Activated naive CD4-positive, alpha-beta T cell treated with anti-CD3 and anti-CD28 coated beads, Interleukin-2, amount 10 ng/mL, durations not matched to agents 7 days and 5 days (primary cell): ENCODE measurements at regions not wholly inside any gene's neighbourhood (a gene's known extent, or its start where the extent isn't known, plus 50 kb on each side); places are given as distances from the start of the nearest gene placed in this dataset.

Experiments
- CTCF ChIA-PET: fragments of 350-600 bp; sonication (Branson Sonifier 250); formaldehyde crosslinking; loops from one replicate; lab custom pipeline; 2021; ENCODE audit warnings: antibody characterized with exemption; lab: Charles Lee
- DNase-seq: peaks from one replicate; pipeline ENCODE4 v3.0.0-alpha.2; 2020
- H3K27ac Mint-ChIP-seq: one replicate; pipeline ENCODE4 v1.8.0; 2021; ENCODE audit warnings: mild to moderate bottlenecking, moderate library complexity, mixed read lengths
- H3K27me3 Mint-ChIP-seq: one replicate; pipeline ENCODE4 v1.8.0; 2021; ENCODE audit warnings: mild to moderate bottlenecking, mixed read lengths
- H3K36me3 Mint-ChIP-seq: one replicate; pipeline ENCODE4 v1.8.0; 2021; ENCODE audit warnings: mixed read lengths
- H3K4me1 Mint-ChIP-seq: one replicate; pipeline ENCODE4 v1.8.0; 2021; ENCODE audit warnings: mixed read lengths
- H3K4me3 Mint-ChIP-seq: one replicate; pipeline ENCODE4 v1.8.0; 2021; ENCODE audit warnings: mild to moderate bottlenecking, moderate library complexity, mixed read lengths
- H3K9me3 Mint-ChIP-seq: one replicate; pipeline ENCODE4 v1.8.0; 2021; ENCODE audit warnings: mixed read lengths

GRCh38 chr4:138692411-138692810, 323.2 kb upstream of the NOCT start:
- Mint-ChIP-seq H3K27me3 (no peaks in the 10 kb centered on the region), H3K4me3 (no peak overlapping the region)
- CTCF ChIA-PET: no interaction called here

GRCh38 chr4:138689593-138689992, 326.0 kb upstream of the NOCT start:
- no peaks in the 10 kb centered on the region for H3K4me1 Mint-ChIP-seq
- CTCF ChIA-PET: interaction anchor here (0.8 kb wide), 1 partner anchor 182 kb away, joined by 3 read pairs; no protein-coding TSS in a partner anchor
- H3K27me3 Mint-ChIP-seq: no peaks in the 10 kb centered on the region
- DNase-seq: no peak
- H3K36me3 Mint-ChIP-seq: no peaks in the 10 kb centered on the region
- H3K27ac Mint-ChIP-seq: no peak overlapping the region
- H3K9me3 Mint-ChIP-seq: no peaks in the 10 kb centered on the region
- H3K4me3 Mint-ChIP-seq: no peak overlapping the region

More at GRCh38 chr4:138692411-138692810, 323.2 kb upstream of the NOCT start:
- Mint-ChIP-seq H3K9me3 (no peaks in the 10 kb centered on the region), H3K36me3 (no peaks in the 10 kb centered on the region), H3K4me1 (no peaks in the 10 kb centered on the region), H3K27ac (no peak overlapping the region)
- DNase-seq: no peak

GRCh38 chr4:138689187-138689586, 326.4 kb upstream of the NOCT start:
- H3K27me3 Mint-ChIP-seq: no peaks in the 10 kb centered on the region
- no peak for DNase-seq
- CTCF ChIA-PET: interaction anchor here (0.8 to 0.9 kb wide), 2 partner anchors 11 to 182 kb away, joined by 3 read pairs; no protein-coding TSS in a partner anchor
- H3K36me3 Mint-ChIP-seq: no peaks in the 10 kb centered on the region
- no peaks in the 10 kb centered on the region for H3K4me1 Mint-ChIP-seq
- H3K27ac Mint-ChIP-seq: no peak overlapping the region
- H3K4me3 Mint-ChIP-seq: no peak overlapping the region
- H3K9me3 Mint-ChIP-seq: no peaks in the 10 kb centered on the region

- H3K4me1 Mint-ChIP-seq: no peaks in the 10 kb centered on the region
- H3K36me3 Mint-ChIP-seq: no peaks in the 10 kb centered on the region
- H3K27me3 Mint-ChIP-seq: no peaks in the 10 kb centered on the region
- no peak overlapping the region for H3K27ac Mint-ChIP-seq
- CTCF ChIA-PET: interaction anchor here (0.8 to 0.9 kb wide), 2 partner anchors 11 to 183 kb away, joined by 3 read pairs; no protein-coding TSS in a partner anchor
- no peak for DNase-seq
- no peak overlapping the region for H3K4me3 Mint-ChIP-seq
- H3K9me3 Mint-ChIP-seq: no peaks in the 10 kb centered on the region
These were observed 327.0 kb upstream of the NOCT start for GRCh38 chr4:138688408-138689085.

DNA sequence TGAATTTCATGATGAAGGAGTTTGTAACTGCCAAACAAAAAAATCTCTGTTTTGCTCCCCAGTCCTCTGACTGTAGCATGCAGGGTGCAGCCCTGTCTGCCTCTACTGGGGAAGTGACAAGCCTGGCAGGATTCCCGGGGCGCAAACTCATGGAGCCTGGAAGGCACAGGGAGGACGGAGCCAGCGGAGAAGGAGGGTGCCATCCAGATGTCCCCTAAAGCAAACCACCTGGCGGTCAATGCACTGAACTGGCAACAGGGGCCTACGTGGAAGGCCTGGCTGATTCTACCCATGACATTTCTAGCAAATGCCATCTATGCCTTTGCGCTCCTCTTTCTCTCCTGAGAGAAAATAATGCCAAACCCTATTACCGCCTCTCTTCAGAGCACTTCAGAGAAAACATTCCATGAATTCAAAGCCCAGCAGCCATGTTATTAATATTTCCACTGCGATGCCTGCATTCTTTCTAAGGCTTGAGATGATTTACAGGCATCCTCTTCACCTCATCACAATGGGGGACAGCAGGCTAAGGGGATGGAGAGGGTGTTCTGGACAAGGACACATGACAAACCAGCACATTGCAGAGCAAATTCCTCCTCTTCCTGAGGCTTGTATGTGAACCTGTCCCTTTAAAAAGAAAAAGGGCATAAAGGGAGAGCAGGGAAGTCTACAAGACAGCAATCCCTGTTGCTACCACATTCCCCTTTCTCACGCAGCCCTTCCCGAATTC, 329.3 kb upstream of the NOCT start:
- no peak for DNase-seq
- Mint-ChIP-seq H3K9me3 (no peaks in the 10 kb centered on the region), H3K36me3 (no peaks in the 10 kb centered on the region), H3K27ac (no peak overlapping the region), H3K27me3 (peaks cover 10% of the 10 kb centered on the region), H3K4me3 (no peak overlapping the region), H3K4me1 (no peaks in the 10 kb centered on the region)
- CTCF ChIA-PET: no interaction called here

DNA sequence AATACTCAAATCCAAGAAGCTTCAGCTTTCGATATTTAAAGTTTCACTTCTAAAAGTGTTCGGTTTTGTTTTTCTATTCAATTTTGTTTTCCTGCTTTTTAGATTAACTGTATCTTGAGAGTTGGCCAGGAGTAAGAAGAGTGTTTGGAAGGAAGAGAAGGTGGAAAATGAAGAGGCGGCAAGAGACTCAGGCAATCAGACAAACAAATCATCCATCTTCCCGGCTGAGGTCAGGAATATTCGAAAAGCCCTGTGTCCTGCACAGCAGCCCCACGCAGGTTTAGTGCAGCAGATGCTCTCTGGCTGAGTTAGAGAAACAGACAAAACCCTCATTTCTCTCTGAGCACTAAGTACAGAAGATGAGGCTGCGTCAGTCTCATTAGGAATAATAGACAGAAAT, 330.3 kb upstream of the NOCT start:
- DNase-seq: no peak
- Mint-ChIP-seq H3K4me1 (no peaks in the 10 kb centered on the region), H3K9me3 (no peaks in the 10 kb centered on the region), H3K36me3 (no peaks in the 10 kb centered on the region), H3K4me3 (no peak overlapping the region), H3K27ac (no peak overlapping the region), H3K27me3 (peaks cover 10% of the 10 kb centered on the region)
- CTCF ChIA-PET: no interaction called here

DNA sequence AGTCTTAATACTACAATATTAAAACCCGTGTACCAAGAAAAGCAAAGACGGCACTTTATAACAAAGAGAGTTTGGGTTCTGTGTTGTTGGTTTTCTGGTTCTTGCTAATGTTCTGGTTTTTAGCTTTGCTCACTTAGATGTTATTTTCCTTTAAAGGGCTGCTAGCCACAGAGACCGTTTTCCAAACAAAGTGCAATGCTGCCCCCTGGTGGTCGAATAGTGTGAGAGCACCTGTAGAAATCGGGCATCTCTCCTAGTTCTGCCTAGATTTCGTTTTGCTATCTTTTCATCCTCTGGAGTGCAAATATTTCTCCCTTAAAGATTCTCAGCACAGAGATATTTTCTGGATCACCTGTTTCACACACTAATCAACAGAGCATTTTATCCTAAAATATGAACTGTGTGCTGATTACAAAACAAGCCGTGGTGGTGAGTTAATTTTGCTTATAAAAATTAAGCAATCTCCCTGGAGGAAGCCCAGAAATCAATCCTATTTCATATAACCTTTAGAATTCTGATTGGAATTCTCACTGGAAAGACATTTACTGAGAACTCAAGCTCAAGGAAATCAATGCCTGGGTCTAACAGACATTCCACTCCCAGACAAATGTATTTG, 334.5 kb upstream of the NOCT start:
- H3K9me3 Mint-ChIP-seq: no peaks in the 10 kb centered on the region
- H3K4me3 Mint-ChIP-seq: no peak overlapping the region
- H3K27me3 Mint-ChIP-seq: peaks cover 10% of the 10 kb centered on the region
- H3K27ac Mint-ChIP-seq: no peak overlapping the region
- peak; percentile 80 for DNase-seq
- H3K36me3 Mint-ChIP-seq: no peaks in the 10 kb centered on the region
- H3K4me1 Mint-ChIP-seq: no peaks in the 10 kb centered on the region
- CTCF ChIA-PET: interaction anchor here (0.7 to 2.3 kb wide), 12 partner anchors 11 to 653 kb away, joined by 3 to 12 read pairs (median 4); no protein-coding TSS in a partner anchor

- Mint-ChIP-seq H3K4me3 (no peak overlapping the region), H3K27ac (no peak overlapping the region), H3K4me1 (no peaks in the 10 kb centered on the region), H3K27me3 (peaks cover 10% of the 10 kb centered on the region), H3K36me3 (no peaks in the 10 kb centered on the region), H3K9me3 (no peaks in the 10 kb centered on the region)
- DNase-seq: no peak
- CTCF ChIA-PET: interaction anchor here (0.5 to 2.3 kb wide), 11 partner anchors 10 to 652 kb away, joined by 3 to 12 read pairs (median 4); no protein-coding TSS in a partner anchor
These were observed 335.3 kb upstream of the NOCT start for GRCh38 chr4:138680256-138680655.

GRCh38 chr4:138678985-138679746, 336.4 kb upstream of the NOCT start:
- Mint-ChIP-seq H3K9me3 (no peaks in the 10 kb centered on the region), H3K27ac (no peak overlapping the region), H3K4me1 (no peaks in the 10 kb centered on the region), H3K27me3 (peaks cover 10% of the 10 kb centered on the region), H3K36me3 (no peaks in the 10 kb centered on the region), H3K4me3 (no peak overlapping the region)
- CTCF ChIA-PET: no interaction called here
- no peak for DNase-seq

DNA sequence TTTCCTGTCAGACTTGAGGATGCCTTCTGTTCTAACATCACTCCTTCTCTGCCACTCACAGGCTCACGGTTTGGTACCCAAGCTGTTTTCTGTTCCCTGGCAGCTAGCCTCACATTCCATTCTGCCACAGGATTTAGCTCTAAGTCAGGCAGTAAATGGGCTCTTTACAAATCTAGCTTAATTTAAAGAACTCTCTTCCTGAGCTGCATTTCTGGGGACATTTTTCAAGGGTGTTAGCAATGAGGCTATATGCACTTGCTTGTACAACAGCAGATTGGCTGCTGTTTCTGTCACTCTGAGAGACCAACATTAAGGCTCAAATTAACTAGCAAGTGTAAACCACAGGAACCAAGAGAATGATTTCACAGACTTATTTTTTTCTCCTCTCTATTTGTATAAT, 337.8 kb upstream of the NOCT start:
- Mint-ChIP-seq H3K36me3 (no peaks in the 10 kb centered on the region), H3K4me3 (no peak overlapping the region), H3K27ac (no peak overlapping the region), H3K9me3 (no peaks in the 10 kb centered on the region), H3K4me1 (no peaks in the 10 kb centered on the region), H3K27me3 (peaks cover 7% of the 10 kb centered on the region)
- CTCF ChIA-PET: interaction anchor here (1.1 kb wide), 2 partner anchors 11 to 587 kb away, joined by 3 read pairs; no protein-coding TSS in a partner anchor
- no peak for DNase-seq

- H3K27me3 Mint-ChIP-seq: peaks cover 5% of the 10 kb centered on the region
- no peak for DNase-seq
- H3K9me3 Mint-ChIP-seq: no peaks in the 10 kb centered on the region
- no peaks in the 10 kb centered on the region for H3K36me3 Mint-ChIP-seq
- CTCF ChIA-PET: interaction anchor here (1.1 kb wide), 2 partner anchors 11 to 586 kb away, joined by 3 read pairs; no protein-coding TSS in a partner anchor
- no peak overlapping the region for H3K27ac Mint-ChIP-seq
- no peak overlapping the region for H3K4me3 Mint-ChIP-seq
- H3K4me1 Mint-ChIP-seq: no peaks in the 10 kb centered on the region
These were observed 338.4 kb upstream of the NOCT start for GRCh38 chr4:138677212-138677611.

DNA sequence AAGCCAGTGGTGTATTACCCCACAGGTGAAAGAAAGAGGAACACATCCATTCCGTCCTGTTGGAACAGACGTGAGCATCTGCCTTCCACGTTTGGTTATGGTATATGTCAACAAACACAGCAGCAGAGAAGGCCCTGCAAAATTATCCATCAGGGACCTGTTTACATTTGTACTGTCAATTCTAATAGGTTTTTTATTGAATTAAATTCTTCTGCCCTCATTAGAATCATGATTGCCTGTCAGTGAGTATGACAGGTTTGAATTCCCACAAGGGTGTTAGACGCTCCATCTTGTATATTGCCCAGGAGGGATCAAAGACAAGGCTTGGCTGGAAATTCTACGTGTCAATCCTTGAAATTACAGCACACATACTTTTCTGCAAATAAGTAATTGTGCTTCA, 339.9 kb upstream of the NOCT start:
- no peak overlapping the region for H3K4me3 Mint-ChIP-seq
- DNase-seq: no peak
- H3K9me3 Mint-ChIP-seq: no peaks in the 10 kb centered on the region
- no peaks in the 10 kb centered on the region for H3K4me1 Mint-ChIP-seq
- H3K27me3 Mint-ChIP-seq: peaks cover 3% of the 10 kb centered on the region
- no peak overlapping the region for H3K27ac Mint-ChIP-seq
- CTCF ChIA-PET: no interaction called here
- no peaks in the 10 kb centered on the region for H3K36me3 Mint-ChIP-seq

DNA sequence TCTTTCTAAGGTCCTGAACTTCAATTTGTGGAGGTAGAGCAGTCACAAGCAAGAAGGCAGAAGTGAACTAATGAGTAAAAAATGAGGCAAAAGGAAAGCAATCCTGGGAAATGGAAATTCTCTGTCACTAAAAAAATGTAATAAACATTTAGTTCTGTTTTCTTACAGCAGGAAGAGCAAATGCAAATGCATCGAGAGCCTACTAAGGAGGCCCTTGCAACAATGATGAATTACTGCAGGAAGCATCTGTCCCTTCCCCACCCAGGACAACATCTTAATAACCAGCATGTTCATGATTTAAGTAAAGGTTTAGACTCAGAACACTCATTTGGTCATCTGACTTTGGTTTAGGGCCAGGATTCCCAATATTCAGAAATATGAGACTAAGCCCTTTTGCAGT, 341.4 kb upstream of the NOCT start:
- H3K4me1 Mint-ChIP-seq: no peaks in the 10 kb centered on the region
- no peak for DNase-seq
- H3K27me3 Mint-ChIP-seq: peaks cover 3% of the 10 kb centered on the region
- H3K9me3 Mint-ChIP-seq: no peaks in the 10 kb centered on the region
- H3K27ac Mint-ChIP-seq: no peak overlapping the region
- H3K4me3 Mint-ChIP-seq: no peak overlapping the region
- H3K36me3 Mint-ChIP-seq: no peaks in the 10 kb centered on the region
- CTCF ChIA-PET: no interaction called here

- Mint-ChIP-seq H3K27me3 (peaks cover 3% of the 10 kb centered on the region), H3K9me3 (no peaks in the 10 kb centered on the region), H3K36me3 (no peaks in the 10 kb centered on the region), H3K4me3 (no peak overlapping the region), H3K27ac (no peak overlapping the region), H3K4me1 (no peaks in the 10 kb centered on the region)
- CTCF ChIA-PET: no interaction called here
- DNase-seq: no peak
These were observed 342.5 kb upstream of the NOCT start for GRCh38 chr4:138673053-138673452.
